Heart left ventricle (tissue), 13 donors: ENCODE measurements at regions not wholly inside any gene's neighbourhood (a gene's known extent, or its start where the extent isn't known, plus 50 kb on each side); places are given as distances from the start of the nearest gene placed in this dataset.

Source experiments
- POLR2A ChIP-seq, 2 donors: fragments of 450-650 bp; IDR thresholded peaks; one replicate each; pipeline ENCODE4 v1.6.1; 2017; ENCODE audit warnings: antibody characterized with exemption in 2 of 2, mild to moderate bottlenecking in 2 of 2, moderate library complexity in 2 of 2
- TF ChIP-seq, protein P1 (sequence below), 12 donors: fragments of 200-600 bp; sonication (generic) in 4 of 12; IDR thresholded peaks; one replicate each; pipeline versions ENCODE4 v1.5.0 to v1.8.0; 2018 to 2022; ENCODE audit warnings: antibody characterized with exemption in 12 of 12, mild to moderate bottlenecking in 5 of 12
- donor health status: ischemic (EF 13 %, LVEDD 7.1; RV severe dilation, severe dysfunction).
- donor health status: DM: no; HTN: yes; CAD: no.
- donor health status: DM: no; HTN: no; CAD: no.
- donor health status: ischemic (EF 25% LVEDD 6.9; RV normal size, moderate dysfunction).
- donor health status: ischemic (EF 25% LVEDD 5.7; RV mildly dilated, moderate dysfunction).
- donor health status: ischemic (EF 35%, LVEDD 5.7; RV mildly dilated, moderate dysfunction).
- donor health status: nonischemic (EF 11% LVEDD 7.7; RV severe dilation, severe dysfunction).
- donor health status: DM: yes; HTN: yes; CAD: no.
- donor health status: PGD.
- donor health status: ischemic (EF 29% LVEDD 5.4; RV normal size, mild dysfunction).
- donor health status: nonischemic (EF 23%, LVEDD 6.1; RV moderate dilation, normal function).

DNA sequence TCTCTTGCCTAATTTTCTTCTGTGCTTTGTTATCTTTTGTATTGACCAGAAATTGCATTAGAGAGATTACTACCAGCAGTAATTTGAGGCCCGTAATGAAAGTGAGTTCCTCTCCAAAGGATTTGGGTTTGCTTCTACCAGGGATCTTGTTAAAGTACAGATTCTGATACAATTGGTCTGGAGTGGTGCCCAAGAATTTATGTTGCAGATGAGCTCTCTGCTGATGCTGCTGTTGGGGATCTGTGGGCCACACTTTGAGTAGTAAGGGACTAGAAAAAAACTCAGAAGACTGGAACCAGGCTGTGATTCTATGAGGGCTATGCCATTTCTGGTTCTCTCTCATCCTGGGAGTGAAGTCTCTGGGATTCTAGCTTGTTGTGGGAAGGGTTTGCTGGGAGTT, 192.2 kb downstream of the SEC61B start:
- TF ChIP-seq, protein P1, sequence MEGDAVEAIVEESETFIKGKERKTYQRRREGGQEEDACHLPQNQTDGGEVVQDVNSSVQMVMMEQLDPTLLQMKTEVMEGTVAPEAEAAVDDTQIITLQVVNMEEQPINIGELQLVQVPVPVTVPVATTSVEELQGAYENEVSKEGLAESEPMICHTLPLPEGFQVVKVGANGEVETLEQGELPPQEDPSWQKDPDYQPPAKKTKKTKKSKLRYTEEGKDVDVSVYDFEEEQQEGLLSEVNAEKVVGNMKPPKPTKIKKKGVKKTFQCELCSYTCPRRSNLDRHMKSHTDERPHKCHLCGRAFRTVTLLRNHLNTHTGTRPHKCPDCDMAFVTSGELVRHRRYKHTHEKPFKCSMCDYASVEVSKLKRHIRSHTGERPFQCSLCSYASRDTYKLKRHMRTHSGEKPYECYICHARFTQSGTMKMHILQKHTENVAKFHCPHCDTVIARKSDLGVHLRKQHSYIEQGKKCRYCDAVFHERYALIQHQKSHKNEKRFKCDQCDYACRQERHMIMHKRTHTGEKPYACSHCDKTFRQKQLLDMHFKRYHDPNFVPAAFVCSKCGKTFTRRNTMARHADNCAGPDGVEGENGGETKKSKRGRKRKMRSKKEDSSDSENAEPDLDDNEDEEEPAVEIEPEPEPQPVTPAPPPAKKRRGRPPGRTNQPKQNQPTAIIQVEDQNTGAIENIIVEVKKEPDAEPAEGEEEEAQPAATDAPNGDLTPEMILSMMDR (IDR thresholded peaks at IDR 0.05) = no peak
- TF ChIP-seq POLR2A (IDR thresholded peaks at IDR 0.05) = no peak
